ENCODE measurements at regions not wholly inside any gene's neighbourhood (a gene's known extent, or its start where the extent isn't known, plus 50 kb on each side); places are given as distances from the start of the nearest gene placed in this dataset.

GRCh38 chr7:142698429-142698828, 50.8 kb upstream of the PRSS1 start:
- DNase-seq, result no peak
- no CpG with 5 or more reads among the region's 1 CpG for WGBS (ENCODE audit: insufficient coverage)
- ChIA-PET CTCF (no interaction called here), POLR2A (no interaction called here)
- H3K4me1 Mint-ChIP-seq, result peaks cover 31 to 55% (median 34%) of the 10 kb centered on the region in 3 donors
- H3K9me3 Mint-ChIP-seq, result no peaks in the 10 kb centered on the region
- H3K36me3 ChIP-seq (ENCODE audit: control insufficient read depth in 2 of 2, extremely low read depth in 1 of 2, insufficient read depth in 1 of 2, low read length in 1 of 2), result no peaks in the 10 kb centered on the region
- no peaks in the 10 kb centered on the region for H3K27me3 Mint-ChIP-seq
- H3K36me3 Mint-ChIP-seq, result peaks cover 12% of the 10 kb centered on the region
- H3K4me3 ChIP-seq (ENCODE audit: control insufficient read depth in 1 of 2, extremely low read depth in 1 of 2, low read length in 1 of 2), result no peak overlapping the region
- H3K4me1 ChIP-seq (ENCODE audit: control insufficient read depth in 1 of 2, extremely low read depth in 1 of 2, insufficient read depth in 2 of 2, low read length in 2 of 2), result peaks cover 4 to 10% of the 10 kb centered on the region in 2 experiments
- H3K27me3 ChIP-seq (replicated peaks in 1 of 2; ENCODE audit: control insufficient read depth in 2 of 2, extremely low read depth in 1 of 2, insufficient read depth in 2 of 2, low read length in 1 of 2), result no peaks in the 10 kb centered on the region
- H3K4me3 Mint-ChIP-seq, result no peak overlapping the region
- H3K27ac ChIP-seq (ENCODE audit: low read length), result no peak overlapping the region
- ATAC-seq (replicated peaks in 1 of 4), result no peak
- no peaks in the 10 kb centered on the region for H3K9me3 ChIP-seq
- H3K27ac Mint-ChIP-seq, result no peak overlapping the region

GRCh38 chr7:142697270-142697669, 52.0 kb upstream of the PRSS1 start:
- Mint-ChIP-seq H3K9me3 (no peaks in the 10 kb centered on the region), H3K4me1 (peaks cover 31 to 47% (median 33%) of the 10 kb centered on the region in 3 donors), H3K27ac (no peak overlapping the region), H3K36me3 (peaks cover 12% of the 10 kb centered on the region), H3K27me3 (no peaks in the 10 kb centered on the region), H3K4me3 (no peak overlapping the region)
- Histone ChIP-seq H3K9me3 (no peaks in the 10 kb centered on the region), H3K27me3 (replicated peaks in 1 of 2; ENCODE audit: control insufficient read depth in 2 of 2, extremely low read depth in 1 of 2, insufficient read depth in 2 of 2, low read length in 1 of 2) (no peaks in the 10 kb centered on the region), H3K4me3 (ENCODE audit: control insufficient read depth in 1 of 2, extremely low read depth in 1 of 2, low read length in 1 of 2) (no peak overlapping the region), H3K36me3 (ENCODE audit: control insufficient read depth in 2 of 2, extremely low read depth in 1 of 2, insufficient read depth in 1 of 2, low read length in 1 of 2) (no peaks in the 10 kb centered on the region), H3K27ac (ENCODE audit: low read length) (no peak overlapping the region), H3K4me1 (ENCODE audit: control insufficient read depth in 1 of 2, extremely low read depth in 1 of 2, insufficient read depth in 2 of 2, low read length in 2 of 2) (peaks cover 4 to 10% of the 10 kb centered on the region in 2 experiments)
- ChIA-PET POLR2A (no interaction called here), CTCF (no interaction called here)
- no CpG with 5 or more reads among the region's 4 CpGs for WGBS (ENCODE audit: insufficient coverage)
- ATAC-seq (replicated peaks in 1 of 4), result no peak
- DNase-seq, result no peak

- no peak overlapping the region for H3K4me3 Mint-ChIP-seq
- H3K27me3 Mint-ChIP-seq, result no peaks in the 10 kb centered on the region
- ChIA-PET CTCF (no interaction called here), POLR2A (no interaction called here)
- no peaks in the 10 kb centered on the region for H3K9me3 Mint-ChIP-seq
- H3K36me3 ChIP-seq (ENCODE audit: control insufficient read depth in 2 of 2, extremely low read depth in 1 of 2, insufficient read depth in 1 of 2, low read length in 1 of 2), result no peaks in the 10 kb centered on the region
- peaks cover 29 to 42% (median 30%) of the 10 kb centered on the region in 3 donors for H3K4me1 Mint-ChIP-seq
- no peaks in the 10 kb centered on the region for H3K27me3 ChIP-seq (replicated peaks in 1 of 2; ENCODE audit: control insufficient read depth in 2 of 2, extremely low read depth in 1 of 2, insufficient read depth in 2 of 2, low read length in 1 of 2)
- peaks cover 4 to 7% of the 10 kb centered on the region in 2 experiments for H3K4me1 ChIP-seq (ENCODE audit: control insufficient read depth in 1 of 2, extremely low read depth in 1 of 2, insufficient read depth in 2 of 2, low read length in 2 of 2)
- DNase-seq (no peak), ATAC-seq (replicated peaks in 1 of 4) (no peak)
- H3K4me3 ChIP-seq (ENCODE audit: control insufficient read depth in 1 of 2, extremely low read depth in 1 of 2, low read length in 1 of 2), result no peak overlapping the region
- peaks cover 12% of the 10 kb centered on the region for H3K36me3 Mint-ChIP-seq
- no peak overlapping the region for H3K27ac Mint-ChIP-seq
- H3K9me3 ChIP-seq, result no peaks in the 10 kb centered on the region
- H3K27ac ChIP-seq (ENCODE audit: low read length), result no peak overlapping the region
Observed at GRCh38 chr7:142696456-142697179, 52.7 kb upstream of the PRSS1 start.

- Histone ChIP-seq H3K36me3 (ENCODE audit: control insufficient read depth in 2 of 2, extremely low read depth in 1 of 2, insufficient read depth in 1 of 2, low read length in 1 of 2) (no peaks in the 10 kb centered on the region), H3K4me1 (ENCODE audit: control insufficient read depth in 1 of 2, extremely low read depth in 1 of 2, insufficient read depth in 2 of 2, low read length in 2 of 2) (peaks cover 0 to 6% of the 10 kb centered on the region in 2 experiments), H3K9me3 (no peaks in the 10 kb centered on the region), H3K27ac (ENCODE audit: low read length) (no peak overlapping the region), H3K4me3 (ENCODE audit: control insufficient read depth in 1 of 2, extremely low read depth in 1 of 2, low read length in 1 of 2) (no peak overlapping the region), H3K27me3 (replicated peaks in 1 of 2; ENCODE audit: control insufficient read depth in 2 of 2, extremely low read depth in 1 of 2, insufficient read depth in 2 of 2, low read length in 1 of 2) (no peaks in the 10 kb centered on the region)
- ChIA-PET POLR2A (no interaction called here), CTCF (interaction anchor here in 1 of 2 donors (0.9 kb wide), 1 partner anchor 122 kb away, joined by 3 read pairs; no protein-coding TSS in a partner anchor)
- peaks cover 12% of the 10 kb centered on the region for H3K36me3 Mint-ChIP-seq
- DNase-seq (no peak), ATAC-seq (replicated peaks in 1 of 4) (no peak)
- H3K9me3 Mint-ChIP-seq, result no peaks in the 10 kb centered on the region
- no peak overlapping the region for H3K4me3 Mint-ChIP-seq
- H3K4me1 Mint-ChIP-seq, result peaks cover 16 to 32% (median 18%) of the 10 kb centered on the region in 3 donors
- peak overlapping the region in 1 of 2 donors; percentile 2 for H3K27ac Mint-ChIP-seq
- no peaks in the 10 kb centered on the region for H3K27me3 Mint-ChIP-seq
Observed at GRCh38 chr7:142693911-142694310, 55.4 kb upstream of the PRSS1 start.

GRCh38 chr7:142690554-142691182, 58.6 kb upstream of the PRSS1 start:
- Histone ChIP-seq H3K4me3 (ENCODE audit: control insufficient read depth in 1 of 2, extremely low read depth in 1 of 2, low read length in 1 of 2) (no peak overlapping the region), H3K27ac (ENCODE audit: low read length) (no peak overlapping the region), H3K27me3 (replicated peaks in 1 of 2; ENCODE audit: control insufficient read depth in 2 of 2, extremely low read depth in 1 of 2, insufficient read depth in 2 of 2, low read length in 1 of 2) (no peaks in the 10 kb centered on the region), H3K4me1 (ENCODE audit: control insufficient read depth in 1 of 2, extremely low read depth in 1 of 2, insufficient read depth in 2 of 2, low read length in 2 of 2) (peaks cover 1 to 11% of the 10 kb centered on the region in 2 experiments), H3K36me3 (ENCODE audit: control insufficient read depth in 2 of 2, extremely low read depth in 1 of 2, insufficient read depth in 1 of 2, low read length in 1 of 2) (no peaks in the 10 kb centered on the region), H3K9me3 (no peaks in the 10 kb centered on the region)
- H3K27me3 Mint-ChIP-seq, result no peaks in the 10 kb centered on the region
- ChIA-PET CTCF (interaction anchor here in 1 of 2 donors (0.6 kb wide), 1 partner anchor 73 kb away, joined by 12 read pairs; no protein-coding TSS in a partner anchor), POLR2A (interaction anchor here in 1 of 2 donors (0.6 kb wide), 1 partner anchor 121 kb away, joined by 6 read pairs; no protein-coding TSS in a partner anchor)
- no peaks in the 10 kb centered on the region for H3K36me3 Mint-ChIP-seq
- no peaks in the 10 kb centered on the region for H3K9me3 Mint-ChIP-seq
- H3K4me1 Mint-ChIP-seq, result peaks cover 22 to 34% (median 25%) of the 10 kb centered on the region in 3 donors
- DNase-seq (no peak), ATAC-seq (replicated peaks in 1 of 4) (no peak)
- peak overlapping the region; percentile 71 to 78 for H3K27ac Mint-ChIP-seq
- WGBS (ENCODE audit: insufficient coverage), result no CpG with 5 or more reads among the region's 2 CpGs
- no peak overlapping the region for H3K4me3 Mint-ChIP-seq

- CTCF ChIA-PET, result interaction anchor here in 1 of 2 donors (0.7 kb wide), 1 partner anchor 64 kb away, joined by 3 read pairs; no protein-coding TSS in a partner anchor
- H3K27ac ChIP-seq (ENCODE audit: low read length), result no peak overlapping the region
- POLR2A ChIA-PET, result no interaction called here
- H3K9me3 ChIP-seq, result no peaks in the 10 kb centered on the region
- Mint-ChIP-seq H3K36me3 (no peaks in the 10 kb centered on the region), H3K9me3 (no peaks in the 10 kb centered on the region), H3K4me1 (peaks cover 19 to 35% (median 25%) of the 10 kb centered on the region in 3 donors), H3K4me3 (no peak overlapping the region), H3K27ac (peak overlapping the region; percentile 28 to 43), H3K27me3 (no peaks in the 10 kb centered on the region)
- H3K27me3 ChIP-seq (replicated peaks in 1 of 2; ENCODE audit: control insufficient read depth in 2 of 2, extremely low read depth in 1 of 2, insufficient read depth in 2 of 2, low read length in 1 of 2), result no peaks in the 10 kb centered on the region
- H3K4me1 ChIP-seq (ENCODE audit: control insufficient read depth in 1 of 2, extremely low read depth in 1 of 2, insufficient read depth in 2 of 2, low read length in 2 of 2), result peaks cover 8 to 16% of the 10 kb centered on the region in 2 experiments
- no CpG with 5 or more reads among the region's 3 CpGs for WGBS (ENCODE audit: insufficient coverage)
- no peak overlapping the region for H3K4me3 ChIP-seq (ENCODE audit: control insufficient read depth in 1 of 2, extremely low read depth in 1 of 2, low read length in 1 of 2)
- no peaks in the 10 kb centered on the region for H3K36me3 ChIP-seq (ENCODE audit: control insufficient read depth in 2 of 2, extremely low read depth in 1 of 2, insufficient read depth in 1 of 2, low read length in 1 of 2)
- ATAC-seq (replicated peaks in 1 of 4) (no peak), DNase-seq (no peak)
Observed at GRCh38 chr7:142689439-142690120, 59.7 kb upstream of the PRSS1 start.

Measured in T-cell (primary cell).